Activated CD8-positive, alpha-beta T cell treated with anti-CD3 and anti-CD28 coated beads for 36 hours (primary cell): ENCODE measurements at regions not wholly inside any gene's neighbourhood (a gene's known extent, or its start where the extent isn't known, plus 50 kb on each side); places are given as distances from the start of the nearest gene placed in this dataset.

Source experiments
- ATAC-seq: fragments of 200-7000 bp; cut with Tn5 transposase; one replicate; pipeline ENCODE4 v1.10.0; 2021; ENCODE audit warnings: mild to moderate bottlenecking, moderate library complexity
- CTCF ChIA-PET: fragments of 350-600 bp; sonication (Branson Sonifier 250); formaldehyde crosslinking; loops from one replicate; lab custom pipeline; 2021; ENCODE audit warnings: antibody characterized with exemption; lab: Charles Lee
- POLR2A ChIA-PET: fragments of 350-600 bp; sonication (Branson Sonifier 250); formaldehyde crosslinking; loops from one replicate; lab custom pipeline; 2021; ENCODE audit warnings: antibody characterized with exemption; lab: Charles Lee
- DNase-seq: peaks from one replicate; pipeline ENCODE4 v3.0.0-alpha.2; 2020
- H3K27ac Mint-ChIP-seq: one replicate; pipeline ENCODE4 v1.8.0; 2021; ENCODE audit warnings: mild to moderate bottlenecking, mixed read lengths
- H3K27me3 Mint-ChIP-seq: one replicate; pipeline ENCODE4 v1.8.0; 2021; ENCODE audit warnings: mixed read lengths
- H3K36me3 Mint-ChIP-seq: one replicate; pipeline ENCODE4 v1.8.0; 2021; ENCODE audit warnings: low read depth, mixed read lengths
- H3K4me1 Mint-ChIP-seq: one replicate; pipeline ENCODE4 v1.8.0; 2021; ENCODE audit warnings: low read depth, mixed read lengths
- H3K4me3 Mint-ChIP-seq: one replicate; pipeline ENCODE4 v1.8.0; 2021; ENCODE audit warnings: mild to moderate bottlenecking, moderate library complexity, mixed read lengths
- H3K9me3 Mint-ChIP-seq: one replicate; pipeline ENCODE4 v1.8.0; 2021; ENCODE audit warnings: mixed read lengths
- intact Hi-C: fragments of 100-400 bp; cut with micrococcal nuclease; formaldehyde crosslinking; loops from one replicate; pipeline ENCODE4 v1.10.0; 2022
- TF ChIP-seq, protein P1 (sequence below): fragments of 200-600 bp; IDR thresholded peaks from one replicate; pipeline ENCODE4 v1.8.0; 2022; ENCODE audit warnings: antibody characterized with exemption, mild to moderate bottlenecking

DNA sequence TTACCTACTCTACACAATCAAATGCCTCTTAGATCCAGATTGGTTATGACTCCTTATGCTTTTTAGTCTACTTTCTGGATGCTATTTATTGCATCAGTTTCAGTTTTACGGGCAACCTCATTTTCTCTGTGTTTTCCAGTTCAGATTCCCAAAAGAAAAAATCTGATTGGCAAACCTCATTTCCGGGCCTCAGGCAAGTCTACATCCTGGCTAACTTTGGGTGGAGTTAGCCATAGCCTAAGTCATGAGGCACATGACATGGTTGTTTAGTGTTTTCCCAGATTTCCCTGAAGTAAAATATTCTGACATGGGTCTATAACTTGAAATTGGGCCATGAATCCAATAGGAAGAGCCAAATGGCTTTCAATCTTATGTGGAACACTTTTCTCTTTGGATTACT is 339.7 kb downstream of the NUAK1 start:
- ATAC-seq = no peak
- Mint-ChIP-seq H3K36me3 (no peaks in the 10 kb centered on the region), H3K4me1 (no peaks in the 10 kb centered on the region)

GRCh38 chr12:105801351-105801750 is 337.4 kb downstream of the NUAK1 start:
- DNase-seq = no peak
- Mint-ChIP-seq H3K9me3 (no peaks in the 10 kb centered on the region), H3K27me3 (peaks cover 4% of the 10 kb centered on the region), H3K27ac (no peak overlapping the region), H3K36me3 (no peaks in the 10 kb centered on the region), H3K4me1 (no peaks in the 10 kb centered on the region), H3K4me3 (no peak overlapping the region)
- TF ChIP-seq, protein P1, sequence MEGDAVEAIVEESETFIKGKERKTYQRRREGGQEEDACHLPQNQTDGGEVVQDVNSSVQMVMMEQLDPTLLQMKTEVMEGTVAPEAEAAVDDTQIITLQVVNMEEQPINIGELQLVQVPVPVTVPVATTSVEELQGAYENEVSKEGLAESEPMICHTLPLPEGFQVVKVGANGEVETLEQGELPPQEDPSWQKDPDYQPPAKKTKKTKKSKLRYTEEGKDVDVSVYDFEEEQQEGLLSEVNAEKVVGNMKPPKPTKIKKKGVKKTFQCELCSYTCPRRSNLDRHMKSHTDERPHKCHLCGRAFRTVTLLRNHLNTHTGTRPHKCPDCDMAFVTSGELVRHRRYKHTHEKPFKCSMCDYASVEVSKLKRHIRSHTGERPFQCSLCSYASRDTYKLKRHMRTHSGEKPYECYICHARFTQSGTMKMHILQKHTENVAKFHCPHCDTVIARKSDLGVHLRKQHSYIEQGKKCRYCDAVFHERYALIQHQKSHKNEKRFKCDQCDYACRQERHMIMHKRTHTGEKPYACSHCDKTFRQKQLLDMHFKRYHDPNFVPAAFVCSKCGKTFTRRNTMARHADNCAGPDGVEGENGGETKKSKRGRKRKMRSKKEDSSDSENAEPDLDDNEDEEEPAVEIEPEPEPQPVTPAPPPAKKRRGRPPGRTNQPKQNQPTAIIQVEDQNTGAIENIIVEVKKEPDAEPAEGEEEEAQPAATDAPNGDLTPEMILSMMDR = no peak
- ChIA-PET CTCF (no interaction called here), POLR2A (no interaction called here)
- intact Hi-C loops = no loop called here
- ATAC-seq = no peak

More for the DNA sequence above, 339.7 kb downstream of the NUAK1 start:
- intact Hi-C loops = no loop called here
- no peaks in the 10 kb centered on the region for H3K9me3 Mint-ChIP-seq
- ChIA-PET CTCF (no interaction called here), POLR2A (no interaction called here)
- TF ChIP-seq, protein P1 = no peak
- H3K27me3 Mint-ChIP-seq = peaks cover 4% of the 10 kb centered on the region
- no peak overlapping the region for H3K27ac Mint-ChIP-seq
- no peak for DNase-seq
- H3K4me3 Mint-ChIP-seq = no peak overlapping the region

DNA sequence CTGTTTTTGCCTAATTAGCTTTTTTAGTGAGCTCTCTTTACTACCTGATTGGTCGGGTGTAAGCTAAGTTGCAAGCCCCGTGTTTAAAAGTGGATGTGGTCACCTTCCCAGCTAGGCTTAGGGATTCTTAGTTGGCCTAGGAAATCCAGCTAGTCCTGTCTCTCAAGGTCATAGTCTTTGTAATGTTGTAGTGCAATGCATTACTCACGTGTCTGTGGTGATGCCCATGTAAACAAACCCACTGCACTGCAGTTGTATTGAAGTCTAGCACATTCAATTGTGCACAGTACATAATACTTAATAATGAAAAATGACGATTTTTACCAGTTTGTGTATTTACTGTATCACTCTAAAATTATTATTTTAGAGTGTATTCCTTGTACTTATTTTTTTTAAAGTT is 335.5 kb downstream of the NUAK1 start:
- Mint-ChIP-seq H3K9me3 (no peaks in the 10 kb centered on the region), H3K4me3 (no peak overlapping the region), H3K27me3 (peaks cover 4% of the 10 kb centered on the region), H3K4me1 (no peaks in the 10 kb centered on the region), H3K36me3 (no peaks in the 10 kb centered on the region), H3K27ac (no peak overlapping the region)
- no peak for ATAC-seq
- TF ChIP-seq, protein P1 = no peak
- ChIA-PET POLR2A (no interaction called here), CTCF (no interaction called here)
- DNase-seq = no peak
- intact Hi-C loops = no loop called here

GRCh38 chr12:105804591-105805265 is 334.0 kb downstream of the NUAK1 start:
- Mint-ChIP-seq H3K9me3 (no peaks in the 10 kb centered on the region), H3K36me3 (no peaks in the 10 kb centered on the region), H3K27ac (no peak overlapping the region), H3K4me3 (no peak overlapping the region), H3K27me3 (no peaks in the 10 kb centered on the region), H3K4me1 (no peaks in the 10 kb centered on the region)
- intact Hi-C loops = no loop called here
- ATAC-seq (no peak), DNase-seq (no peak)
- ChIA-PET CTCF (no interaction called here), POLR2A (no interaction called here)
- TF ChIP-seq, protein P1 = no peak

DNA sequence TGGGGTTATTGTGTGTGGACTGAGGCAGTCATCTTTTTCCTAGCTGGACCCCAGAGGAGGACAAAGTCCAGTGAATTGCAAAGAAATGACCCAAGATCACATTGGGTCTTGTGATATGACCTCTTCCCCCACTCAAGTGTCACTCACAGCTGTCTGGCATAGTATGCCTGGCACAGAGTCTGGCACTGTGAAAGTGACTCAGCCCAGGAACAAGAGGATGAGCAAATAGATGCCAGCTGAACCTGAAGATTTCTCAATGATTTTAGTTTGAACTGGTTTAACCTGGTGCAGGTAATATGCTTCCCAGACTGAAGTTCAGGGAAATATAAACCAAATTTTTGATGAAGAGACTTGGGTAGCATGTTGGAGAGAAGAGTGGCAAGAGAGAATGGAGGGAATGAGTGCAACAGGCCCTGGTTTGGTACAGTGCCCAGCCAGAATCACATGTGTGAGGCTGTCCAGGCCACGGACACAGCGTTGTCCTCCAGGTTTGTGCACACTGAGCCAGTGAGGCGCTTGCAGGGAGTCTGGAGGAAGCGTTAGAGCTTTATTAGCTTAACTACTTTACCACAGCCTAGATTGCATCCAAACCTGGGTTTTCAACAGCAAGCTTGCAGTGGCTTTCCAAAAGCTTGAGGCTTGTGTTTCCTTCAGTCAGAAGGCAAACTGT is 332.9 kb downstream of the NUAK1 start:
- no peaks in the 10 kb centered on the region for H3K4me1 Mint-ChIP-seq
- TF ChIP-seq, protein P1 = no peak
- H3K27me3 Mint-ChIP-seq = no peaks in the 10 kb centered on the region
- intact Hi-C loops = no loop called here
- ChIA-PET POLR2A (no interaction called here), CTCF (no interaction called here)
- ATAC-seq (no peak), DNase-seq (no peak)
- no peak overlapping the region for H3K27ac Mint-ChIP-seq
- H3K9me3 Mint-ChIP-seq = no peaks in the 10 kb centered on the region
- no peak overlapping the region for H3K4me3 Mint-ChIP-seq
- H3K36me3 Mint-ChIP-seq = no peaks in the 10 kb centered on the region
